ENCODE measurements at regions not wholly inside any gene's neighbourhood (a gene's known extent, or its start where the extent isn't known, plus 50 kb on each side); places are given as distances from the start of the nearest gene placed in this dataset.

DNA sequence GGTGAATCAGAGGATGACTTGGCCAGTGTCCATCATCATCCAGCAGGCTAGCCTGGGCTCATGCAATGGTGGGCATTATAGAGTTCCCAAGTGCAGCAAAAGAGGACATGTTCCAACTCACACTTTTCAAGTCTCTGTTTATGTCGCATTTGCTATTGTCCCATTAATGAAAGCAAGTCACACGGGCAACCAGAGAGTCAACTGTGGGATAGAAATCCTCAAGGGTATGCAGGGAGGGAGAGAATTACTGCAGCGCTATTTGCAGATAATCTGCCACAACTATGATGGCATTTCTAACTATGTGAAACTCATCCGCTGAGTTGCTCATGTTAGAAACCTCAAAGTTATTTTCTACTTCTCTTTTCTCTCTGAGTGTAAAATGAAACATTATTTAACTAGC is 78.5 kb upstream of the TAB3 start:
- no peak for TF ChIP-seq GATA2 (IDR thresholded peaks at IDR 0.05; ENCODE audit: low read depth, low read length)
- no peak for TF ChIP-seq GATA3 (IDR thresholded peaks at IDR 0.05; ENCODE audit: low read depth, low read length)

DNA sequence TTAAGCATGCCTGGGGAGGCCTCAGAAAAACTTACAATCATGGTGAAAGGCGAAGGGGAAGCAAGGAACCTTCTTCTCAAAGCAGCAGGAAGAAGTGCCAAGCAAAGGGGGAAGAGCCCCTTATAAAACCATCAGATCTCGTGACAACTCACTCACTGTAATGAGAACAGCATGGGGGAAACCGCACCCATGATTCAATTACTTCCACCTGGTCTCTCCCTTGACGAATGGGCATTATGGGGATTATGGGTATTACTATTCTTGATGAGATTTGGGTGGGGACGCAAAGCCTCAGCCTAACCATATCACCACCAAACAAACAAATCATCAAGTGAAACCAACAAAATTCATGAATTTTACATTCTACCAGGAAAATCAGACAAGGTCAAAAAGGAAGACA is 76.7 kb upstream of the TAB3 start:
- no peak for TF ChIP-seq GATA2 (IDR thresholded peaks at IDR 0.05; ENCODE audit: low read depth, low read length)
- TF ChIP-seq GATA3 (IDR thresholded peaks at IDR 0.05; ENCODE audit: low read depth, low read length): no peak

DNA sequence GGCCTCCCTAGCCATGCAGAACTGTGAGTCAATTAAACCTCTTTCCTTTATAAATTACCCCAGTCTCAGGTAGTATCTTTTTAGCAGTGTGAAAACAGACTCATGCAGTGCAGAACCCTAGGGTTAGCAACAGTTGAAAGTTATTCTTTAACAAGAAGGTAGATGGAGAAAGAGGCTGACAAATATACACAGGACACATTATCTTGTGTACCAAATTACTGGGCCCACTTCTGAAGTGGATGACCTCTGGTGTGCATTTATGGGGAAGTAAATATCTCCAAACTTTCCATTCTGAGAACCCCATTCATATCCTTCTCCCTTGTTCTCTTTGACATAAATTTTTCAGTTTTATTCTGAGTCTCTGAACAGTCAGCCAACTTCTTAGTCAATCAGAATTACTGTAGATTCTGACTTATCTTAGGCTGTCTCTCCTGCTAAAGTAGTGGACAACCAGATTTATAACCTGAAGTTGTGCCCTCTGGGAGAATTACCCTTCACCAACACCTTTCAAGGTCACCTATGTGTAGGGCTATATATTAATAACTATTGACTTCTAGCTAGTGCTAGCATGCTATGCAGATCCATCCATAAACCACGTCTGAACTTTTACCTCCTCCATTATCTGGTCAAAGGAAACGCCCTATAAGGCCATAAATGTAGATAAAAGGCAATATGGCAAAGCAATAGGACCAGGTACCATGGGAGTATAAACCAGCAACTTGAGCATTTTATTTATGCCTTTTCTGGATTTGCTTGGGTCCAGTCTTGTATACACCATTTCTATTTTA is 72.5 kb upstream of the TAB3 start:
- TF ChIP-seq GATA2 (IDR thresholded peaks at IDR 0.05; ENCODE audit: low read depth, low read length) (no peak), GATA3 (IDR thresholded peaks at IDR 0.05; ENCODE audit: low read depth, low read length) (no peak)

DNA sequence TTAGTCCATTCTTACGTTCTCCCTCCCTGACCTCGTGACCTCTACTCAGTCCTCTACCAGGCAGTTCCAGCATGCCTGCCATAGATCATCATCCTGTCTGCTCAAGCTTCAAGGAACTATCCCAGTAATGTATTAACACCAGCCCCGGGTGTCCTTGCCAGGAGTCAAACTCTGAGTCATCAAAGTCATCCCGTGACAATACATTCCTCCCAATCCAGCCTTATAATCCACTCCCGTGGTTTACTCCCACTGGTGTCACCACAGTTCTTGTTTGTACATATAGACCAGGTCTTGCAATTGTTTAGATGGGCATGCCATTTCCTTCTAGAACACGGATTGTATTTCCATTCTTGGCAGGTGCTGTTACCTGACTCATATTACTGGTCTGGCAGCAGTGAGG is 68.7 kb upstream of the TAB3 start:
- TF ChIP-seq GATA3 (IDR thresholded peaks at IDR 0.05; ENCODE audit: low read depth, low read length) (no peak), GATA2 (IDR thresholded peaks at IDR 0.05; ENCODE audit: low read depth, low read length) (no peak)

DNA sequence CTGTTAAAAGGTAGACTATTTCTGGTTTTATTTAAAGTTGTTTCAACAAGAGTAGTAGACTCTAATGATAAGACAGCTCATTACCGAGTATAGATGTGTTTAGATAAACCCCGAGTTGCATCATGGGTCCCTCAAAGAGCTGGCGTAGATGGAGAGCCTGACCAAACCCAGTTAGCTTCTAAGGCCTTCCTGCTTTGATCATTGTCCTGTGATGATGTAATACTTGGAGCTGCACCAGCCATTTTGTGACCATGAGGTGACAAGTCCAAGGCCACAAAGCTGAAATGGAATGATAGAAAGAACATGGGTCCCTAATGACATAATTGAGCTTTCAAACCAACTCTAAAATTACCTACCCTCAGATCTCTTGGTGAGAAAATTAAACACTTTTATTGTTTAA is 66.6 kb upstream of the TAB3 start:
- no peak for TF ChIP-seq GATA2 (IDR thresholded peaks at IDR 0.05; ENCODE audit: low read depth, low read length)

DNA sequence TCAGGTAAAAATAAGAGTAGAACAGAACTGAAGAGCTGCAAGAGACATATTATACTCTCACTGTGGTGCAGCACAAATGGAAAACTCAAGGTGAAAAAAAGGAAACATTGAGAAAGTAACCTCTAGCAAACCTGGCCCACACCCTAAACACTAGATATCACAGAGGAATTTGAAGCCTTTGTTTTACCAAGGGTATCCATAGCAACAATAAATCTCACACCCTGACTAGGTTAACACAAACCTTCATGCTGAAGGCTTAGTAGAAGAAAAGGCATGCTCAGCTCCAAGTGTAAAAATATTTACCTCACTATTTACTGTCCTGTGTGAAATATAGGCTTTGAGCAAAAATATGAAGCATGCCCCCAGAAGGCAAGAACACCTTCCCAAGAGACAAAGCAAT is 61.9 kb upstream of the TAB3 start:
- TF ChIP-seq GATA2 (IDR thresholded peaks at IDR 0.05; ENCODE audit: low read depth, low read length) (no peak), GATA3 (IDR thresholded peaks at IDR 0.05; ENCODE audit: low read depth, low read length) (no peak)

DNA sequence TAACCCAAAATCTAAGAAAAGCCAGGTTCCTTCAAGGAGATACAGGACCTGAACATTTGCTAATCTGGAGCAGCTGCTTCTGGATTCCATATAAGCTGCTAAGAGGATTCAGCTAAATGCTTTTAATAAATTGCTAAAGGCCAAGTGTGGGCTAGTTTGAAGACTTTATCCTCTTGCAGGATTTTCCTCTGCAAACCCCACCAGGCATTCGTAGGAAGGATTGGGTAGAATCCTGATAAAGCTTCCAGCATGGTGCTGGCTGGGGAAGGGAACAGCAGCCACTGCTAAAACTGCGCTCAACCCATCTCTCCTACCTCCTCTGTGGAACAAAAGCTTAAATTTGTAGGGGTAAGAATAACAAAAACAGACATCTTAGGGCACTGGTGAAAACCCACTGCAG is 61.3 kb upstream of the TAB3 start:
- no peak for TF ChIP-seq GATA2 (IDR thresholded peaks at IDR 0.05; ENCODE audit: low read depth, low read length)
- TF ChIP-seq GATA3 (IDR thresholded peaks at IDR 0.05; ENCODE audit: low read depth, low read length): no peak

DNA sequence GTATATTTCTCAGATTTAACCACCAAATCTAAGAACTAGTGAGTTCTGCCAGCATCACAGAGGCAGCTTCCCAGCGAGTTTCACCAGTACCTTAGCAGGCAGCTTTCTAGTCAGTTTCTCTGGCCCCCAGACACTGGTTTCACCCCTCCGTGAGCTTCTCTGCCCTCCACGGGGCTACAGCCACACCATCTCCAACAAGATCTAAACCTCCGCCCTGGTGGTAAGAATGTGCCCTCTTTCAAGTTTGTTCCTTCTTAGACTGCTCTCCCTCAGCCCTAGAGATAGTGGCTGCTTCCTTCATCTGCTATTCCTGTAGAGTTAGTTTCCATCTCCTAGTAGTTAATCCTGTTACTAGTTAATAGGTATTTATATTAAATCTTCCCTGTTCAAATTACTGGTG is 60.5 kb upstream of the TAB3 start:
- TF ChIP-seq GATA3 (IDR thresholded peaks at IDR 0.05; ENCODE audit: low read depth, low read length) (no peak), GATA2 (IDR thresholded peaks at IDR 0.05; ENCODE audit: low read depth, low read length) (no peak)

DNA sequence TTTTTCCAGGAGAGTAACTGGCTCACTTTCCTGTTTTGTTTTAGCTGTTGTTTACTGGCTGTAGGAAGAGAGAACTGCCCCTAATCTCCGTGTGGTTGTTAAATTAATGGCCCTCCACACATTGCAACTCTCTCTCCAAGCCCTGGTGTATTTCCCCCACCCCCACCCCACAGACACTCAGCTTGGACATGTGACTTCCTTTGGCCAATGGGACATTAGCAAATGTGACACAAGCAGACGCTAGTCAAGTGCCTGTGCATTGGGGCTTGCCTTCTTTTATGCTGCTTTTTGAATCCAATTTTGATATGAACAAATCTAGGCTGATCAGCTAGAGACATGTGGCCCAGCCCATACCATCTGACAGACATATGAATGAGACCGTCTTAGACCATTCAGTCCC is 59.6 kb upstream of the TAB3 start:
- TF ChIP-seq GATA3 (IDR thresholded peaks at IDR 0.05; ENCODE audit: low read depth, low read length) (no peak), GATA2 (IDR thresholded peaks at IDR 0.05; ENCODE audit: low read depth, low read length) (no peak)

DNA sequence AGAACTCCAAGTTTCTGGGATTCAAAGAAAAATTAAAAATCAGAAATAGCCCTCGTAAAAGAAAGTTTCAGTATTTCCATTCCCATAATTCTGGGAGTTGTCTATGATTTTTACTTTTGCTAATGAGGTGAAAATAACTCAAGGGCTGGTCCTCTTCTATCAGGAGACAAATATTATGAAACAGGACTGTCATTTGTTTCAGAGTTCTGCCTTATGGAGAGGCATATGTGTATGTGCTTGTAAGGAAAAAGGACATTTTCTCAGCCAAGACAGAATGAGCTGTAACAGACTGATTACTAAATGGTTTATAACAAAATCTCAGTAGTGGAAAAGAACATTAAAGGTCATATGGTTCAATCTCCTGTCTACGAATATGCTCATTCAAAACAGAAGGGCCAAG is 59.0 kb upstream of the TAB3 start:
- no peak for TF ChIP-seq GATA3 (IDR thresholded peaks at IDR 0.05; ENCODE audit: low read depth, low read length)
- no peak for TF ChIP-seq GATA2 (IDR thresholded peaks at IDR 0.05; ENCODE audit: low read depth, low read length)

DNA sequence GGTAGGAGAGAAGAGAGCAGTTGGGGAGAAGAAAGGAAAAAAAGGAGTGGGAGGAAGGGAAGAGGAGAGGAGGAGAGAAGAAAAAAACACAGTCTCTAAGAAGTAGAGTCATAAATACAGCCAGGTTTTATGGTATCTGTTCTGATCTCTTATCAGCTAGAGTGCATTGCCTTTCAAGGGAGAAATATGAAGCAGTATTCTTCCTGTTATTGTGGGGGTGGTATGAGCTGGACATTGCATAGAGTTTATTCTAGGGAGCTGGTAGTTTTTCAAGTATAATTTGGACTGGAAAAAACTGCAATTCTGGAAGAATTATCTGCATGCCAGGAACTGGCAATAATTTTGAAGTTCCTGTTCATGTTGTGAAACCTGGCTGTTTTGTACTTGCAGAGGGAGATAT is 54.9 kb upstream of the TAB3 start:
- no peak for TF ChIP-seq GATA2 (IDR thresholded peaks at IDR 0.05; ENCODE audit: low read depth, low read length)

DNA sequence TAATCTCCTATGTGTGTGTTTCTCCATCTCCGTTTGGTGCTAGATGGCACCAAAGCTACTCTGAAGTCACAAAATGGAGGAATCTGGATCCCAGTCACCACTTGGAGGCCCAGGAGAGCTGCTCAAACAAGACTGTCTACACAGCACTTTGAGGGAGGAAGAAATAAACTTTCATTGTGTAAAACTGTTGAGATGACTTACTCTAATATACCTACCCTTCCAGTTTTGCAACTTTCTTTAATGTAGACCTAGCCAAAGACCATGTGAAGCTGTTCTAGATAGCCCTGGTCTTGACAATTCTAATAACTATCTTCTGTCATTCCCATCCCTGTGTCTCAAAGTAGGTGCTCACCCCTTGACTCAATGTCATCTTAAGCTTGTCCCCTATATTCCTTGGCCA is 52.8 kb upstream of the TAB3 start:
- TF ChIP-seq GATA2 (IDR thresholded peaks at IDR 0.05; ENCODE audit: low read depth, low read length): no peak
- TF ChIP-seq GATA3 (IDR thresholded peaks at IDR 0.05; ENCODE audit: low read depth, low read length): no peak

DNA sequence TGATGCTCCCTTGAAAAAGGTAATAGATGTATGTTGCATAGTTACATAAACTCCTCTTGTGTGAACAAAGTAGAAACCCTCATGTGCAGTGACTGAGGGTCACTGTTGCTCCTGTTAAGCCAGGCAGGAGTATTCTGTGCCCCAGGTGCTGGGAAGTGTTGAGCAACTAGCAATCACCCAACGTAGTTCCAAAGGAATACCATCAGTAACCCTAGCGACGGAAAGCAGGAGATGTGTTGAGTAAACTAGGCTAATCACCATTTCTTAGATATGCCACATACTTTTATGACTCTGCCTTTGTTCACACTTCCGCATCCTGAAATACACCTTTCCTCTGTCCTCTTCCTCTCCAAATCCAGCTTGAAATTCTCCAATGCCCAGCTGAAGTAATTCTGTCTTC is 50.9 kb upstream of the TAB3 start:
- TF ChIP-seq GATA2 (IDR thresholded peaks at IDR 0.05; ENCODE audit: low read depth, low read length): no peak
- TF ChIP-seq GATA3 (IDR thresholded peaks at IDR 0.05; ENCODE audit: low read depth, low read length): no peak

Data from SH-SY5Y (cell line).